HEK293 (cell line): ENCODE measurements at regions not wholly inside any gene's neighbourhood (a gene's known extent, or its start where the extent isn't known, plus 50 kb on each side); places are given as distances from the start of the nearest gene placed in this dataset.

ENCODE experiments used
- CTCF ChIA-PET: fragments of 350-600 bp; formaldehyde crosslinking; extraction: SDS; loops from one replicate; lab custom pipeline; 2021; ENCODE audit warnings: antibody characterized with exemption; lab: Yijun Ruan, JAX
- POLR2A ChIA-PET: fragments of 300-600 bp; formaldehyde crosslinking; extraction: SDS; loops from one replicate; lab custom pipeline; 2020; ENCODE audit warnings: antibody characterized with exemption, inconsistent platforms; lab: Yijun Ruan, JAX
- H3K27ac ChIP-seq: fragments of 200-500 bp; sonication (Bioruptor generic); 2 replicates; pipeline ENCODE4 v1.5.1; 2014; ENCODE audit warnings: low read depth, low read length, control low read depth, inconsistent platforms; ENCODE audit errors: extremely low read depth
- H3K36me3 ChIP-seq, 2 experiments: fragments of 200-500 bp in 1 of 2; sonication (Bioruptor generic) in 1 of 2; 1 replicate in 1 of 2; 2 replicates in 1 of 2; pipeline ENCODE4 v1.5.1; 2014 to 2017; ENCODE audit warnings: inconsistent platforms in 2 of 2, low read length in 2 of 2; ENCODE audit not compliant: control insufficient read depth in 2 of 2, insufficient read depth in 1 of 2
- H3K4me1 ChIP-seq: fragments of 200-500 bp; sonication (Bioruptor generic); 2 replicates; pipeline ENCODE4 v1.5.1; 2014; ENCODE audit warnings: mild to moderate bottlenecking, low read length, inconsistent platforms; ENCODE audit not compliant: control insufficient read depth, insufficient read depth
- H3K4me3 ChIP-seq: 2 replicates; pipeline ENCODE4 v1.5.1; 2011; ENCODE audit warnings: low read depth, mild to moderate bottlenecking, control low read depth, low read length, moderate library complexity
- H3K9me3 ChIP-seq: fragments of 200-500 bp; sonication (Bioruptor generic); 2 replicates; pipeline ENCODE4 v1.5.1; 2014; ENCODE audit warnings: low read depth, low read length, inconsistent platforms; ENCODE audit not compliant: control insufficient read depth, insufficient read depth
- BCL11A ChIP-seq: fragments of 450-650 bp; formaldehyde crosslinking; IDR thresholded peaks from 2 replicates; pipeline ENCODE4 v1.5.1; 2016; ENCODE audit warnings: low read depth, missing biosample characterization, missing genetic modification characterization
- BCL11B ChIP-seq: fragments of 450-650 bp; formaldehyde crosslinking; IDR thresholded peaks from 2 replicates; pipeline ENCODE4 v1.5.1; 2016; ENCODE audit warnings: low read depth, missing biosample characterization, missing genetic modification characterization
- BCL6B ChIP-seq: fragments of 450-650 bp; formaldehyde crosslinking; IDR thresholded peaks from 2 replicates; pipeline ENCODE4 v1.5.1; 2017; ENCODE audit warnings: missing biosample characterization, missing genetic modification characterization
- IKZF3 ChIP-seq: fragments of 450-650 bp; IDR thresholded peaks from 2 replicates; pipeline ENCODE4 v1.5.0; 2018; ENCODE audit warnings: missing biosample characterization, mild to moderate bottlenecking, missing genetic modification characterization, moderate library complexity
- MEIS1 ChIP-seq: sonication (generic); formaldehyde crosslinking; IDR thresholded peaks from 2 replicates; pipeline ENCODE4 v1.8.1; 2022; ENCODE audit warnings: missing genetic modification reagents, mild to moderate bottlenecking, borderline replicate concordance
- SP2 ChIP-seq: fragments of 450-650 bp; formaldehyde crosslinking; IDR thresholded peaks from 2 replicates; pipeline ENCODE4 v1.5.1; 2016; ENCODE audit warnings: missing biosample characterization, missing genetic modification characterization
- ZBTB11 ChIP-seq: fragments of 450-650 bp; formaldehyde crosslinking; conservative IDR thresholded peaks from 2 replicates; pipeline ENCODE4 v1.5.1; 2016; ENCODE audit warnings: low read depth, missing biosample characterization, missing genetic modification characterization
- ZNF138 ChIP-seq: fragments of 450-650 bp; formaldehyde crosslinking; IDR thresholded peaks from 2 replicates; pipeline ENCODE4 v1.5.1; 2016; ENCODE audit warnings: missing biosample characterization, missing genetic modification characterization, borderline replicate concordance
- ZNF146 ChIP-seq: fragments of 450-650 bp; formaldehyde crosslinking; IDR thresholded peaks from 2 replicates; pipeline ENCODE4 v1.5.1; 2016; ENCODE audit warnings: missing biosample characterization, missing genetic modification characterization
- ZNF174 ChIP-seq: fragments of 450-650 bp; formaldehyde crosslinking; IDR thresholded peaks from 2 replicates; pipeline ENCODE4 v1.5.0; 2017; ENCODE audit warnings: missing biosample characterization, mild to moderate bottlenecking, missing genetic modification characterization
- ZNF19 ChIP-seq: fragments of 450-650 bp; formaldehyde crosslinking; IDR thresholded peaks from 2 replicates; pipeline ENCODE4; 2016; ENCODE audit warnings: missing biosample characterization, missing genetic modification characterization, low read depth
- ZNF274 ChIP-seq, 2 experiments: fragments of 200-500 bp in 1 of 2; fragments of 450-650 bp in 1 of 2; sonication (Bioruptor generic) in 1 of 2; formaldehyde crosslinking in 1 of 2; IDR thresholded peaks; 2 replicates each; pipeline versions ENCODE4 v1.5.1 to v1.6.1; 2014 to 2016; ENCODE audit warnings: borderline replicate concordance in 1 of 2, inconsistent platforms in 1 of 2, low read length in 1 of 2, missing biosample characterization in 1 of 2, missing genetic modification characterization in 1 of 2
- ZNF350 ChIP-seq: fragments of 450-650 bp; formaldehyde crosslinking; IDR thresholded peaks from 2 replicates; pipeline ENCODE4 v1.5.0; 2017; ENCODE audit warnings: missing biosample characterization, mild to moderate bottlenecking, missing genetic modification characterization
- ZNF416 ChIP-seq: fragments of 450-650 bp; formaldehyde crosslinking; IDR thresholded peaks from 2 replicates; pipeline ENCODE4 v1.5.1; 2016; ENCODE audit warnings: missing biosample characterization, missing genetic modification characterization
- ZNF426 ChIP-seq: fragments of 450-650 bp; formaldehyde crosslinking; IDR thresholded peaks from 2 replicates; pipeline ENCODE4 v1.5.1; 2017; ENCODE audit warnings: missing biosample characterization, missing genetic modification characterization, mild to moderate bottlenecking, inconsistent platforms, moderate library complexity
- ZNF473 ChIP-seq: fragments of 450-650 bp; formaldehyde crosslinking; IDR thresholded peaks from 2 replicates; pipeline ENCODE4 v1.5.1; 2017; ENCODE audit warnings: missing biosample characterization, missing genetic modification characterization
- ZNF48 ChIP-seq: fragments of 450-650 bp; formaldehyde crosslinking; IDR thresholded peaks from 2 replicates; pipeline ENCODE4 v1.5.1; 2016; ENCODE audit warnings: missing biosample characterization, missing genetic modification characterization
- ZNF501 ChIP-seq: fragments of 450-650 bp; formaldehyde crosslinking; IDR thresholded peaks from 2 replicates; pipeline ENCODE4 v1.5.1; 2016; ENCODE audit warnings: missing biosample characterization, missing genetic modification characterization
- ZNF544 ChIP-seq: fragments of 450-650 bp; formaldehyde crosslinking; IDR thresholded peaks from 2 replicates; pipeline ENCODE4 v1.5.0; 2017; ENCODE audit warnings: missing biosample characterization, missing genetic modification characterization
- ZNF596 ChIP-seq: fragments of 450-650 bp; IDR thresholded peaks from 2 replicates; pipeline ENCODE4 v1.5.0; 2018; ENCODE audit warnings: missing biosample characterization, mild to moderate bottlenecking, missing genetic modification characterization, moderate library complexity
- ZNF660 ChIP-seq: fragments of 450-650 bp; IDR thresholded peaks from 2 replicates; pipeline ENCODE4 v1.5.1; 2018; ENCODE audit warnings: missing biosample characterization, mild to moderate bottlenecking, missing genetic modification characterization
- ZNF747 ChIP-seq: fragments of 450-650 bp; formaldehyde crosslinking; IDR thresholded peaks from 2 replicates; pipeline ENCODE4 v1.5.1; 2016; ENCODE audit warnings: missing biosample characterization, missing genetic modification characterization
- ZNF777 ChIP-seq: fragments of 450-650 bp; formaldehyde crosslinking; IDR thresholded peaks from 2 replicates; pipeline ENCODE4 v1.5.1; 2017; ENCODE audit warnings: missing biosample characterization, missing genetic modification characterization, borderline replicate concordance
- ZNF843 ChIP-seq: fragments of 450-650 bp; formaldehyde crosslinking; IDR thresholded peaks from 2 replicates; pipeline ENCODE4 v1.5.1; 2016; ENCODE audit warnings: missing biosample characterization, missing genetic modification characterization
- ZXDB ChIP-seq: fragments of 450-650 bp; formaldehyde crosslinking; IDR thresholded peaks from 2 replicates; pipeline ENCODE4 v1.5.1; 2016; ENCODE audit warnings: missing biosample characterization, missing genetic modification characterization
- TF ChIP-seq, protein P1 (sequence below): IDR thresholded peaks from 2 replicates; pipeline ENCODE4 v1.6.1; 2011; ENCODE audit warnings: mild to moderate bottlenecking, low read depth, low read length, borderline replicate concordance

- no peak for TF ChIP-seq ZNF426
- no peak for TF ChIP-seq MEIS1 (CRISPR knock-in tag)
- TF ChIP-seq ZNF48 = no peak
- TF ChIP-seq BCL11B (tag by site-specific recombination) = no peak
- TF ChIP-seq ZNF777 (tag by site-specific recombination) = no peak
- TF ChIP-seq ZNF747 = no peak
- no peak for TF ChIP-seq ZNF843
- no peak for TF ChIP-seq ZNF416
- no peak for TF ChIP-seq ZNF544 (tag by site-specific recombination)
- TF ChIP-seq, all 188 proteins: peak for 0
Measured at GRCh38 chrX:34487364-34487763, 169.7 kb downstream of the TMEM47 start (continued).

- H3K4me1 ChIP-seq = no peaks in the 10 kb centered on the region
- POLR2A ChIA-PET = no interaction called here
- H3K27ac ChIP-seq = no peak overlapping the region
- CTCF ChIA-PET = no interaction called here
- TF ChIP-seq ZNF19 (tag by site-specific recombination) (no peak), ZNF350 (no peak), BCL6B (no peak), ZNF138 (tag by site-specific recombination) (no peak), ZNF473 (no peak), ZNF174 (tag by site-specific recombination) (no peak), BCL11A (tag by site-specific recombination) (no peak), ZNF501 (tag by site-specific recombination) (no peak)
- TF ChIP-seq, all 188 proteins: peak for 0
- H3K36me3 ChIP-seq = no peaks in the 10 kb centered on the region
- H3K4me3 ChIP-seq = no peak overlapping the region
- no peaks in the 10 kb centered on the region for H3K9me3 ChIP-seq
Measured at GRCh38 chrX:34483980-34484379, 173.1 kb downstream of the TMEM47 start.

DNA sequence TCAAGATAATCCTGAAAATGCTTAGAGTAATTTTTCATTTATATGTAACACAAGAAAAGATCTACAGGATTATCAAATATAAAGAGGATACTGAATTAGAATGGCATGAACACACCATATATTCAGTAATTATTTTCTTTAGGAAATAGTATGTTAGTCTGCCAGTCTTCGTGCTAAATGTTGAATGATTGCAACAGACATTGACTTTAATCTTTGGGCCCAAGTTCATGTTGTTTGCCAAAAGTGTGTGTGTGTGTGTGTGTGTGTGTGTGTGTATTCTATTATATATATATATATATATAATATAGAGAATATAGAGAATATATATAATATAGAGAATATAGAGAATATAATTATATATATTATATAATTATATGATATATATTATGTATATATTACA, 186.6 kb downstream of the TMEM47 start:
- Histone ChIP-seq H3K36me3 (no peaks in the 10 kb centered on the region), H3K4me3 (no peak overlapping the region), H3K27ac (no peak overlapping the region), H3K4me1 (no peaks in the 10 kb centered on the region), H3K9me3 (no peaks in the 10 kb centered on the region)
- ChIA-PET CTCF (no interaction called here), POLR2A (no interaction called here)
- TF ChIP-seq IKZF3 (tag by site-specific recombination) (no peak), ZNF660 (no peak), ZNF146 (tag by site-specific recombination) (no peak), ZNF174 (tag by site-specific recombination) (no peak), ZXDB (tag by site-specific recombination) (no peak), ZNF274 (IDR thresholded peaks at IDR 0.05; ENCODE audit: low read length) (no peak), ZNF274 (tag by site-specific recombination; IDR thresholded peaks at IDR 0.05; ENCODE audit: borderline replicate concordance) (no peak), ZBTB11 (tag by site-specific recombination) (no peak), SP2 (tag by site-specific recombination) (no peak), ZNF596 (tag by site-specific recombination) (no peak)
- TF ChIP-seq, protein P1, sequence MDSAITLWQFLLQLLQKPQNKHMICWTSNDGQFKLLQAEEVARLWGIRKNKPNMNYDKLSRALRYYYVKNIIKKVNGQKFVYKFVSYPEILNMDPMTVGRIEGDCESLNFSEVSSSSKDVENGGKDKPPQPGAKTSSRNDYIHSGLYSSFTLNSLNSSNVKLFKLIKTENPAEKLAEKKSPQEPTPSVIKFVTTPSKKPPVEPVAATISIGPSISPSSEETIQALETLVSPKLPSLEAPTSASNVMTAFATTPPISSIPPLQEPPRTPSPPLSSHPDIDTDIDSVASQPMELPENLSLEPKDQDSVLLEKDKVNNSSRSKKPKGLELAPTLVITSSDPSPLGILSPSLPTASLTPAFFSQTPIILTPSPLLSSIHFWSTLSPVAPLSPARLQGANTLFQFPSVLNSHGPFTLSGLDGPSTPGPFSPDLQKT = no peak
